Activated CD8-positive, alpha-beta memory T cell treated with anti-CD3 and anti-CD28 coated beads for 36 hours (primary cell): ENCODE measurements at regions not wholly inside any gene's neighbourhood (a gene's known extent, or its start where the extent isn't known, plus 50 kb on each side); places are given as distances from the start of the nearest gene placed in this dataset.
"Not testable (repeated sequence)": the region's sequence is repeated elsewhere in the genome, so short reads cannot be mapped to it uniquely, and the experiment has no call there.

ENCODE experiments used
- CTCF ChIA-PET: fragments of 350-600 bp; sonication (Branson Sonifier 250); formaldehyde crosslinking; loops from one replicate; lab custom pipeline; 2021; ENCODE audit warnings: antibody characterized with exemption; lab: Charles Lee
- POLR2A ChIA-PET: fragments of 350-600 bp; sonication (Branson Sonifier 250); formaldehyde crosslinking; loops from one replicate; lab custom pipeline; 2021; ENCODE audit warnings: antibody characterized with exemption; lab: Charles Lee

GRCh38 chr11:12058425-12059115, 50.1 kb upstream of the DKK3 start:
- POLR2A ChIA-PET: interaction anchor here (0.6 kb wide), 1 partner anchor 119 kb away, joined by 6 read pairs; no protein-coding TSS in a partner anchor

GRCh38 chr11:12059144-12059543, 50.7 kb upstream of the DKK3 start:
- POLR2A ChIA-PET: not testable (repeated sequence)
- CTCF ChIA-PET: interaction anchor here (1.9 kb wide), 1 partner anchor 12 kb away, joined by 8 read pairs; no protein-coding TSS in a partner anchor

More at GRCh38 chr11:12058425-12059115, 50.1 kb upstream of the DKK3 start:
- CTCF ChIA-PET: no interaction called here

- POLR2A ChIA-PET: no interaction called here
- CTCF ChIA-PET: interaction anchor here (0.6 to 1.9 kb wide), 3 partner anchors 13 to 221 kb away, joined by 3 to 8 read pairs (median 3); no protein-coding TSS in a partner anchor
These were observed 49.9 kb upstream of the MICAL2 start for GRCh38 chr11:12060385-12060985.
